Retina (tissue), 1 donor: ENCODE measurements at regions not wholly inside any gene's neighbourhood (a gene's known extent, or its start where the extent isn't known, plus 50 kb on each side); places are given as distances from the start of the nearest gene placed in this dataset.

Source experiments
- DNase-seq: peaks from one replicate; pipeline ENCODE4 v3.0.0-alpha.2; 2016

DNA sequence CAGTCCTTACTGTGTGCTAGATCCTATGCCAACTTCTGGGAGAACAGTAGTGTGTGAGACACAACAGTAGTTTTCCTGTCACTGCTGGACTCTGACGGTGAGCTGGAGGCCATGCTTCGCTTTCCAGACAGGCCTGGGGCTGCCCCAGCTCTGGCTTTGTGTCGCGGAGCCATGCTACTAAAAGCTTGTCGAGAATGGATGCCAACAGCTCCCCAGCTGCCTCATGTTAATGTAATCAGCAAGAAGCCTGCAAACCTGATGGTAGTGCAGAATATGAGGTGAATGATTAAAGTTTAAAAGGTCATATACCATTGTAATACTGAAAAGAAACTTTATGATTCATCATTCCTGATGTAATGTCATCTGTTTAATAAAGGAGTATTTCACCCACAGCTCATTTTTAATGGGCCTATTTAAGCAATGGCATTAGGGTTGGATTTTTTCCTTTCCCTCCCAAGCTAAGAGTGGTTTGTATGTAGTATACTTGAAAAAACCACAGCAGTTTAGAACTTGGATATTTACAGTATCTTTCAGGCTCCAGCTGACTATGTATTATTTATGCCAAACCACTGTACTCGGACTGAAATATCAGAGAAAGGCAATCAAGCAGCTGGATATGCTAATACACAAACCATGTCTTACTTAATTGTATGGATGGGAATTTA lies 343.0 kb downstream of the NUF2 start:
- no peak for DNase-seq

DNA sequence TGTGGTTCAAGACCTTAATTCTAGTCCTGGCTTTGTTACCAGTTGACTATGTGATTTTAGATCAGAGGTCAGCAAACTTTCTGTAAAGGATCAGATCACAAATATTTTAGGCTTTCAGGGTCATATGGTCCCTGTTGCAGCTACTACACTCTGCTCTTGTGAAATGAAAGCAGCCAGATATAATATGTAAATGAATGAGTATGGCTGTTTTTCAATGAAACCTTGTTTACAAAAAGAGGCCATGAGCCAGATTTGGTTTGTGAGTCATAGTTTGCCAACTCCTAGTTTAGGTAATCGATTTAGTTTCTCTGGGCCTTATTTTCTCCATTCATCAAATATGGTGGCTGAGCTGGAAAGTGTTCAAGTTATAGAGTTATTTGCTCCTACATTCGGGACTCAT lies 346.7 kb downstream of the NUF2 start:
- no peak for DNase-seq

DNA sequence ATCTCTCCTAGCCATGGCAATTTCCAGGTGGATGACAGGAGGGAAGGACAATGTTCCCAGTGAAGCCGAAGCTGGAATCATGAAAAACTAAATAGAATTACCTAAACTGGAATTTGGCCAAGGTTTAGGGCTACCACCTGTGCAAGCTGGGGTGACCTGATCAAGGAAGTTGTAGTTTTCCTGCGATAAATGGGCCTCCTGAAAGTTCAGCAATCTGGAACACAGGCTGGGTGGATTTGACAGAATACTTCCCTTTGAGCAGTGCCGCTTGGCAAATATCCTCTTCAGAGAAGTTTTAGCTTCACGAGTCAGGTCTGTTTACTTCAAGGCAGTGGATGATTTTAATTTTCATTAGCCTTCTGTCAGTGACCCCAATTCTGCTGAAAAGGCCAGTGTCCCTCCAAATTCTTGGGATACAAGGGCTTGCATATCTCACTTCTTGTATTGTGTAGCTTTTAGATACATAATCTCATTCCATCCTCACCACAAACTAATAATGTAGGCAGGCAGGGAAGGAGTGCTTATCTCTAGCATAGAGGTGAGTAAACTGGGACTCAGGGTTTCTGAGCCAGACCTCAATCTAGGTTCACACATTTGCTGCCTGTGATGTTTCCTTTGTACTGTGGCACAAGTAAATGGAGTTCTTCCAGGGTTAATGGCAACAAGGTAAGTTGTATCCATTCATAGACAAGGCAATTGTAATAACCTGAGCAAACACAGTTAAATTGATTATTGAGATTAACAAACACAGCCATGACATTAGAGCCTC lies 349.4 kb downstream of the NUF2 start:
- no peak for DNase-seq

DNA sequence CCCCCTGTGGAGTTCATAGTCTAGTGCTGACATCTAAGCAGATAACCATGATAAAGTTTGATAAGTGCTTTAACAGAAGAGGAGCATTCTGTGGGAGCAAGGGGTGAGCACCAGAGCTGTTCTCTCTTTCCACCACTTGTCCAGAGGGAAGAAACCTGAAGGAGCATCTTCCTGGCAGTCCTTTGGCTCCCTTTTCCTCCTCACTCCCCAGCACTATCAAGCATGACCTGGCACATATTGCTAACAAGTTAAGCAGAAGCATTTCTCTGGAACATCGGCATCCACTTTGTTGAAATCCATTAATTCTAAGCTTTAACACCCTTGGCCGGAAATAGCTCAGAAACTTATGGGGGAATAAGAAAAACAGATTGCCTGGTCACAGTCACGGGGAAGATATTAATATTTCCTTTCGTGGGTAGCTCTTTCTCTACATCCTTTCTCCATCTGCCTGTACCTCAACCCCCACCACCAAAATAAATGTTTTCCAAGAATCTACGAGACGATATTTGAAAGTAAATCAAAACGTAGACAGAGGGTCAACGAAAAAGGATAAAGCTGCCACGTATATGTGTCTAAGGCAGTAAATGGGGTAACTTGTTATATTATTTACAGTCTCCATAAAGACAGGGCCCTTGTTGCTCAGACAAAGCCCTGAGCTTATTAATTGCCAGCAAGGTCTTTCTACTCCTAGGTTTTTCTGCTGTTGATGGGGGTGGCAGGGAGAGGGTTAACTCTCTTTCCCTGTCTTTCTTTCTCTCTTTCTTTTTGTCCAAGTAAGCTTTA lies 351.4 kb downstream of the NUF2 start:
- DNase-seq: no peak

DNA sequence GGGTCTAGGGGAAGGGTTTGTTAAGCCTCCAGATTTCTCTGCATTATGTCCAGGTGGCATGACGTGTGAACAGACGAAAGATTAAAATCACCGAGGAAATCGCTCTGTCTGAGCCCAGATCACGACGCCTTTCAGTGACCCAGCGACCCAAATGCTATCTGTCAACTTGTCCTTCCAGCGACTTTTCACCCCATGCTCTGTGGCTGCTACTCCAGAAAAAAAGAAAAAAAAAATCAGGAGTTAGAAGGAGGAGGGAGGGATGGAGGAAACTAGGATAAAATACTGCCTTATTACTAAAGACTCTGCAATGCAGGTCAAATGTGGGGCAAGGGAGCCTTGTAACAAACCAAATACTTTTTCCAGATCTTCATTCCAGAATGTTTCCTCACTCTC lies 352.0 kb downstream of the NUF2 start:
- peak; percentile 32 for DNase-seq

DNA sequence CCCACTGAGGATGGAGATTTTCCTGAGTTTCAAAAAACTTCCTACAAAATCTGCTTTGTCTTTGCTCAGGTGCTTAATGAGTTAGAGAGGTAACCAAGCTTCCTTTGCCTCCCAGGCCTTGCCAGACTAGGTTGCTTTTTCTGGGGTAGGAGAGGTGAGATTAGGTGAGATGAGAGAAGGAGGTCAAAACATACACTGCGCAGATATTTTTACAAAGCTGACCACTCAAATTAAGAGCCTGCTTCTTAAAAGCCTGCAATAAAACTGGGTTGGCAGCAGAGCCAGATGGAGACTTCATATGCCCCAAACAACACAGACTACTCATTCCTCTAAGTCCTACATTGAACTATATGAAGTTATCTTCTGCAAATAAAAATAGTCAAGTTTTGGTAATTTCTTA lies 352.5 kb downstream of the NUF2 start:
- DNase-seq: no peak

DNA sequence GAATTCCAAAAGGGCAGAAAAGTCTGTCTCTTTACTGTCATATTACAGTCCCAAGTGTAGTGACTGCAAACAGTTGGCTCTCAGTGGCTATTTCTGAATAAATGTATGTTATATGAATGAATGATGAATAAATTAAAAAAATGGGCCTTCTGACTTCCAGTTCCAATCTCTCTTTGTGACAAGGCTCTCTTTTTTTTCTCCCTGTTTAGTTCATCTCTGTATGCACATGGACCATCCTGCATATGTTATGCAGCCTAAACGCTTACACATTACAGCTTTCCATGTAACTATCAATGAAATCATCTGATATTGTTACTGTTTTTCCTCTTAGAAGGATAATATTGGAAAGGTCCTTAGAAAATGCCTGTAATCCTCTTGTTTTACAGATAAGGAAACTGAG lies 363.0 kb downstream of the NUF2 start:
- no peak for DNase-seq

DNA sequence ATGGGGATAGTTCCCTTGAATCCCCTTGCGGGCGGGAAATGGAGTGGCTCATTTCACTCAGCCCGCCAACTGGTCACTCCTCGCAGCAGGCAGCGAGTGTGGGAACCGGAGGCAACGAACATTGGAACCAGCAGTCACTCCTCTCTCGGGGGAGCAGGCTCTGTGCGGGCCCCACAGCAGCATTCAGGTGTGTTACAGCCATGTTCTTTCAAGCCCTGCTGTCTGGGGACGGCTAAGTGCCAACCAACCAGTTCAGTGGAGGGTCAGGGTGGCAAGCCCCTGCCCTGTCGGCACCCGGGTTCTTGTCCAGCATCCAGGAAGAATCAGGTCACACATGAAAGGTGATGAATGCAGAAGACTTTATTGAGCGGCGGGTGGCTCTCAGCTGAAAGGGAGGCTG lies 370.5 kb downstream of the NUF2 start:
- no peak for DNase-seq

DNA sequence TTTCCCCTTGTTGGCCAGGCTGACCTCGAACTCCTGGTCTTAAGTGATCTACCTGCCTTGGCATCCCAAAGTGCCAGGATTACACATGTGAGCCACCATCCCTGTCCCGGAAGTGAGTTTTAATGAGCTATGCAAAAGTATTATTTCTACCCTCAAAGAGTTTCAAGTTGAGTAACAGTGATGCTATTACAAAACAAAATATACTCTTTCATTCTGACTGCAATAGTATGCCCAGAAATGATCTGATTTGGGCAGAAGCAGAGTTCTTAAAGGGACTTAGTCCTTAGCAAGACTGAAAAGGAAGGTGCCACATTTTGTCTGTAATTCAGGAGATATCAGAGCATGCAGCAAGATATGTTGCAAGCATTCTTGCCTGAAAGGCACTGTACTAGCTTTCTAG lies 375.4 kb downstream of the NUF2 start:
- no peak for DNase-seq

DNA sequence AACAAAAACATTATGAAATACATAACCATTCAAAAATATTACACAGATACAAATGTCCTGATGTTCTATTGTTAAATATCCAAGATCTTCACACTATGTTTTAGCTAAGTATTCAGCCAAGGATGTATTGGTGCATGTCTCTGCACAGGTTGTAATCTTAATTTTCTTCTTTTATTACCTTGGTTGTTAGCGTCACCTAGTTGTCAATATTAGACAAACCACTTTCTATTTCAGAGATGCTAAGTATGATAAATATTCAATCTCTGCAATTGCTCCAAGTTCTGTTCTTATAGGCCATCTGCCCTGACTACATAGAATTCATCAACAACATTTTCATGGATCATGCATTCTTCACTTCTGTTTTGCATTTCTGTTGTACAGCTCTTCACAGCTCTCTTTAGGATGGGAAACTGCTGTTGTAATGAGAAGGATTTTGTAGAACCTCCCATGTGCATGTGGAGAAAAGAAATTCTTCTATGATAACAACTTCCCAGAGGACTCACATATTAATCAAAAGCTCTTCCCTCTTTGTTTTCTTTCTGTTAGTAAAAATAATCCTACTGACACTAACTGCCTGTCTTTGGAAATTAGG lies 380.1 kb downstream of the NUF2 start:
- no peak for DNase-seq

DNA sequence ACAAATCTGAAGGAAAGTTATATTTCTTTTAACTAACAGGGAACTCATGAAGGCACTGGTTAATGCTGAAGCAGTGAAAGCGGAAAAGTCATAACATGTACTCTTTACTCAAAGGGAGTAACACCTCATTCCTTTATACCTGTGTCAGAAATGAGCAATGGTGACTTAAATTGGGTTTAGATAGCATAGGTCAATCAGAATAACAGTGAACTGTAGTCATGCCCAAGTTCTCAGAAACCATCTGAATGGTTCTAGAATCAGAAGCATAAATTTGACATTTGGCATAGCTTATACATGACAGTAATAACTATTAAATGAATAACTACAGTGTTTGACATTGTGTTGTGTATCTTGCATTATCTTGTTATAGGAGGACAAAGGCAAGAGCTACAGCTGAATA lies 382.0 kb downstream of the NUF2 start:
- DNase-seq: no peak

DNA sequence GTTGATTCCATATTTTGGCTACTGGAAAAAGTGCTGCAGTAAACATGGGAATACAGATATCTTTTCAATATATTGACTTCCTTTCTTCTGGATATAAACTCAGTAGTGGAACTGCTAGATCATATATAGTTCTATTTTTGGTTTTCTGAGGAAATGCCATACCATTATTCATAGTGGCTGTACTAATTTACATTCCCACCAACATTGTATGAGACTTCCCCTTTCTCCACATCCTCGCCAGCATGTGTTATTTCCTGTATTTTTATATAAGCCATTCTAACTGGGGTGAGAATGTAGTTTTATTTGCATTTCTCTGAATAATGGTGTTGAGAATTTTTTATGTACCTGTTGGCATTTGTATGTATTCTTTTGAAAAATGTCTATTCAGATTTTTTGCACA lies 385.2 kb downstream of the NUF2 start:
- no peak for DNase-seq

DNA sequence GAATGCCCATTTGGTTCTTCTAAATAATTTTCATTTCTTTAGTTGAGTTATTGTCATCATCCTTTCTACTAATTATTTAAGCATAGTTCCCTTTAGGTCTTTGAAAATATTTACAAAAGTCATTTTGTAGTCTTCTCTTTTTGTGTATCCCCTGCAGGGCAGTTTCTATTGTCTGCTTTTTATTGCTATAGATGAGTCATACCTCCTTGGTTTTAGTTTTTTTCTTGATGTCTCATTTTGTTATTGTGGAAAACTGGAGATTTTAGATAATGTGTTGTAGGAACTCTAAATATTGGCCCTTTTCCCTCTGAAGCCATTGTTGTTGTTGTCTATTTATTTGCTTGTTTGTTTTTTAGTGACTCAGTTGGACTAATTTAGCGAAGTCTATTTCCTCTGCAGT lies 387.9 kb downstream of the NUF2 start:
- DNase-seq: no peak

DNA sequence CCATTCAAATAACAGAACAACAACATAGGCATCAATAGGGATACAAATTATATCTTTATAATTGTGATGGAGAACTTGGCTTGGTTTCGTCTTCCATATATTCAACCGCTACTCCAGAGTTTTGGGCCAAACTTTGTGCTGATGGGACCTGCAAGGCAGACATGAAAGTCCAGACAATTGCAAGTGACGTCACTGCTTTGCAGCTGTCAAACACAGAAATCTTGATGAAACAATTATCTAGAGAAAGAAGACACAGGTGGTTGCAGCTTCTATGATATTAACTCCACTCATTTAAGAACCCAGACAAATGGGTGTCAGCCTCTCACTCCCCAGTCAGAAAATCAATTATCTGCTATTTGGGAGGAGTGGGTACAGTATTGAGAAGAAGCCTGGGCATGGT lies 390.6 kb downstream of the NUF2 start:
- no peak for DNase-seq

DNA sequence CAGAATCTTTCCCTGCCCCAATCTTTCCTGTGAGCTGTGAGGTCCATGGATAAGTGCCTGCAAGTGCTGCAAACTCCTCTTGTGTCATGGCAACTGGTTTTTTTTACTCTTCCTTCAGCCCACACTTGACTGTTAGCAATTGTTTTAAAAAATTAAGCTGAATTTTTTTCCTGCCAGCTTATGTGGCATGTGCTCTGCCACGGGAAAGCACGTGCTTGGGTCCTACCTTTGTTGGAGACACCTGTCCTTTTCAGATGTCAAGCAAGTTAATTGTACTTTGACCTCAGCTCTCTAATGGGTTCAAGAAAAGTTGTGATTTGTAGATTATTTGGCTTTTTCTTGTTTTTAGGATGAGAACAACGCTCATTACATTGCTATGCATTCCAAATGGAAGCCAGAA lies 398.5 kb downstream of the NUF2 start:
- DNase-seq: no peak

DNA sequence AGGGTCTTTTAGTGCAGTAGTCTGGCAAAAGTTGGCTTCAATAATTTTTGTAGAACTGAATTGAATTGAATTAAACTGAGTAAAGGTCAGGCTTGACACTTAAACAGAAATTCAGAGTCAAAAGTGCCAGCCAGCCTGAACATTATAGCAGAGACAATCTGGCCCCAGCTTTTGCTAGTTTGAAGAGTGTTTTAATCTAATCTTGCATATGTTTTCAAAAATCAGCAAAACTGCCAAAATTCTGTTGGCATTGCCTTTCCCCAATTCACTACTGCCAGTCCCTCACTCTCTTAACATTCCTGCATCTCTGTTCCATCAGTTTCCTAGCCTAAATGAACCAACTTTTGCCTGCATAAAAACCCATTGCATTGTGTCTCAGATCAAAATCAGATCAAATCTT lies 403.8 kb downstream of the NUF2 start:
- DNase-seq: no peak

DNA sequence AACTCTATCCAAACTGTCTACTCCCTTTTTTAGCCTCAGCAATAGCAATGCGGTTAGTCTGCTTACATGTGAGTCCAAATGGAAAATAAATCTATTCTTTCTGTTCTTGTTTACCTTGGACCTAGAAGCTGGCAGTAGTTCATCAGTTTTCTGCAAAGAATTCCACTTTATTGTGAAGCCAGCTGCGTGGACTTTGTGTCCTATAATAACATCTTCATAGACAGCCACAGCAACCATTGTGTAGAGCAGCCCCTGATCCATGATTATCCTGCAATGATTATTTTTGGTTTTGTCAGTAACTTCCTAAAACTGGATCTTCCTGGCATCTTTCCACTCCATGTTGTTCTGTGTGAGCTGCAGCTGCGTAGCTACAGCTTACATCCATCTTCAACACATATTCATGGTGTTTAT lies 408.7 kb downstream of the NUF2 start:
- no peak for DNase-seq

DNA sequence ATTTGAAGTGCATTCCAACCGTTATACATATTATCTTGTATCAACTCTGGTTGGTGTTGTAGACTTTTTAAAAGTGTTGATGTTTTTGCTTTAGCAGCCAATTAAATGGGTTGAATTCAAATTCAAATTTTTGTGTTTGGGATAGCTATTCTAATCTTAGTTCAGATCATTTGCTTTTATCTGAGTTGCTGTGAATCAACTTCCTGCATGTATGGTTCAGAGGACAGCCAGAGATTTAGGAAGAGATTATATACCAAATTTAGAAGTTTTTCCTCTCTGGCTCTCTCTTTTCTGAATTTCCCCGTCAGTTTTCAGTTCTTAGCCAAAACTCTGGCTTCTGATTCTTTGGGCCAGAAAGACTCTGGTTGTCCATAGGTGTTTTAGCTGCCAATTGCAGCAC lies 415.5 kb downstream of the NUF2 start:
- no peak for DNase-seq

DNA sequence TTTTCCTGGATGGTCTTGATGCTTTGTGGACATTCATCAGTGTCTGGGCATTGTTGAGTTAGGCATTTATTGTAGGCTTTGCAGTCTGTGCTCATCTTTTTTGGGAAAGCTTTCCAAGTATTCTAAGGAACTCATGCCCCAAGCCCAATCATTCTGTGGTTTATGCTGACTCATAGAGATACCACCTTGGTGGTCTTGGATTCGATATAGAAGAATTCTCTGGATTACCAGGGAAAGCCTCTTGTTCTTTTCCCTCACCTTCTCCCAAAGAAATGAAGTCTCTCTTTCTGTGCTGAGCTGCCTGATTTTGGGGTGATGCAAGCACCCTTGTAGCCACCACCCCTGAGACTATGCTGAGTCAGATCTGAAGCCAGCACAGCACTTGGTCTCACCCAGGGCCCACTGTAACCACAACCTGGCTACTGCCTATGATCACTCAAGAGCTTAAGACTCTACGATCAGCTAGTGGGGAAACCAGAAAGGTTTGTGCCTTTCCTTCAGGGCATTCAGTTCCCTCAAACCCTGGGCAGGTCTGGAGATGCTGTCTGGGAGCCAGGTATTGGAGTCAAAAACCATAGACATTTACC lies 422.6 kb downstream of the NUF2 start:
- DNase-seq: no peak

DNA sequence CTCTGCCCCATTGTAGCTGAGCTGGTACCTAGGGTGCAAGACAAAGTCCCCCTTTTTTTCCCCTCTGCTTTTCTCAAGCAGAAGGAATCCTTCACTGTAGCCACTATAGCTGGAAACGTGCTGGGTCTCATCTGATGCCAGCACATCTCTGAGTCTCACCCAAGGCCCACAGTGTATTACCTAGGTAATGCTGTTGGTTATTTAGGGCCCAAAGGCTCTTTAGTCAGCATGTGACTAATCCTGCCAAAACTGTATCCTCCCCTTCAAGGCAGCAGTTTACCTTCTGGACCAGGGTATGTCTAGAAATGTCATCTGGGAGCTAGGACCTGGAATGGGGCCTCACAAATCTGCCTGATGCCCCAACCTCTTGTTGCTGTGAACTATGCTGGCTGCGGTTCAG lies 423.4 kb downstream of the NUF2 start:
- no peak for DNase-seq

DNA sequence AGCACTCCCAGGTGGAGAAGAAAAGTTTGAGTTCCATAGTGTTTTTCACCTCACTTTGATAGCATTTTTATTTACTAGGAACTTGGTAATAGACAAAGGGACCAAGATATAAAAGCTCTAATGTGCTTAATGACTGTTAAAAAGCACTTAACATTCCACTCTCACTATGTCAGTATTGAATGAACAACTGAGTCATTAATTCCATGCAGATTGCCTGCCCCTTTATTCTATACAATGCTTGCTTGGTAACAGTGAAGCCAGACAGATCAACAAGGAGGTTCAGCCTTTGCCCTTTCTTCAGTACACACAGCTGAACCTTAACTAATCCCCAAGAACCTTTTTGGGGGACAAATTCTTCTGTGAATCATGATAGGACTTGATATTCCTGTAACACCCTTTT lies 425.5 kb downstream of the NUF2 start:
- DNase-seq: no peak

DNA sequence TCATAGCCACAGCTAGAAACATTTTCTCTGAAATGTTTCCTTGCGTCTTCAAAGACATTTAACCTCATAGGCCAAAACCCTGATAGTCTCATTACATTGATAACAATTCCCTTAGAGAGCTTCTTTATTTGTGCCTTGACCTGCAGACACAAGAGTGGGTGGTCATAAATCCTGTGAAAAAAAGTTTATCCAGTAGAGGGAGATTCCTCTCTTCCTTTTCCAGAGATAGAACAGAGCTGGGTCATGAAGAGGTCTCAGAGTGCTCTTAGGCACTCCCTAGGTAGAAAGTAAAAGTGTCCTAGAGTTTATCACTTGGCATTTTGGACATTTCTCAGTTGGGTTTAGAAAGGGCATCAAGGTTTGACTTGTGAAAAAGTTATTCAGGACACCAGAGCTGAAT lies 426.1 kb downstream of the NUF2 start:
- DNase-seq: no peak

DNA sequence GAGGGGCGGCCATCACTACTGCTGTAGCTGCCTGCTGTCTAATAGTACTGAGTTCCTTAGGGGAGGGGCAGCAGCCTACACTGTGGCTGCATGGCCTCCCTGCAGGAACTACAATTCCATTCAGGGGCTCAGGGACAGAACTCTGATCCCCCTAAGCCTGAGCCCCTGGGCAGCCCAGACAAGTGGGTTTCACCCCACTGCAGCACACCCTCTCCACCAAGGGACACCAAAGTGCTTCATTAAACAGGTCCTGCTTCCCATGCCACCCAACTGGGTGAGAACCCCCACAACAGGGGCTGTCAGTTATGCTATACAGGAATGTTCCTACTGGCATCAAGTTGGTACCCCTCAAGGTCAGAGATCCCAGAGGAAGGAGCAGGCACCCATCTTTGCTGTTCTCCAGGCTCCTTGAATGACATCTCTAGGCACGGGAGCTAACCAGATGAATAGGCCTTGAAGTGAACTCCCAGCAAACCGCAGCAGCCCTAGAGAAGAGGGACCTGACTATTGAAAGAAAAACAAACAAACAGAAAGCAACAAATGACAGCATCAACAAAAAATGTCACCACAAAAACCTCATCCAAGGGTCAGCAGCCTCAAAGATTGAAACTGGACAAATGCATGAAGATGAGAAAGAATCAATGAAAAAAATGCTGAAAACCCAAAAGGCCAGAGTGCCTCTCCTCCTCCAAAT lies 437.4 kb downstream of the NUF2 start:
- DNase-seq: no peak
